Lung (tissue), 11 donors: ENCODE measurements at regions not wholly inside any gene's neighbourhood (a gene's known extent, or its start where the extent isn't known, plus 50 kb on each side); places are given as distances from the start of the nearest gene placed in this dataset.

Source experiments
- ATAC-seq: fragments of 200-7000 bp; cut with Tn5 transposase; one replicate; pipeline ENCODE4 v1.9.1; 2020; ENCODE audit warnings: moderate number of reproducible peaks; ENCODE audit not compliant: insufficient read depth, low FRiP score
- DNase-seq, 3 donors: peaks; one replicate each; pipeline ENCODE4 v3.0.0-alpha.2; 2013 to 2017
- H3K27ac ChIP-seq, 2 donors: one replicate each; pipeline ENCODE4 v1.5.1; 2013; ENCODE audit warnings: mild to moderate bottlenecking in 2 of 2, moderate library complexity in 2 of 2, control low read depth in 1 of 2, inconsistent platforms in 1 of 2, low read depth in 1 of 2, low read length in 1 of 2
- H3K27me3 ChIP-seq, 3 donors: one replicate each; pipeline ENCODE4 v1.5.1; 2013; ENCODE audit warnings: low read length in 2 of 3; ENCODE audit not compliant: control insufficient read depth in 3 of 3, insufficient read depth in 3 of 3
- H3K36me3 ChIP-seq, 4 donors: one replicate each; pipeline ENCODE4 v1.5.1; 2013; ENCODE audit warnings: low read length in 4 of 4, mild to moderate bottlenecking in 1 of 4, moderate library complexity in 1 of 4; ENCODE audit not compliant: control insufficient read depth in 4 of 4, insufficient read depth in 4 of 4
- H3K4me1 ChIP-seq, 5 donors: one replicate each; pipeline ENCODE4 v1.5.1; 2013; ENCODE audit warnings: low read length in 5 of 5, mild to moderate bottlenecking in 2 of 5, moderate library complexity in 1 of 5; ENCODE audit not compliant: control insufficient read depth in 5 of 5, insufficient read depth in 5 of 5
- H3K4me3 ChIP-seq: one replicate; pipeline ENCODE4 v1.5.1; 2013; ENCODE audit warnings: mild to moderate bottlenecking, control low read depth, moderate library complexity
- H3K9ac ChIP-seq, 2 donors: one replicate each; pipeline ENCODE4 v1.5.1; 2013; ENCODE audit warnings: low read length in 2 of 2, control low read depth in 1 of 2; ENCODE audit not compliant: insufficient read depth in 1 of 2
- H3K9me3 ChIP-seq, 4 donors: one replicate each; pipeline ENCODE4 v1.5.1; 2013; ENCODE audit warnings: low read length in 3 of 4, mild to moderate bottlenecking in 1 of 4, moderate library complexity in 1 of 4; ENCODE audit not compliant: control insufficient read depth in 4 of 4, insufficient read depth in 3 of 4
- CTCF ChIP-seq: IDR thresholded peaks from 2 replicates; pipeline ENCODE4 v1.5.1; 2012; ENCODE audit warnings: mild to moderate bottlenecking; ENCODE audit errors: control extremely low read depth, extremely low read depth
- WGBS, 2 donors: extraction: QIAGEN DNeasy Blood & Tissue Kit; methylation state at CpG; one replicate each; pipeline ENCODE4 v1.1.7; 2013; 5-methylcytosine and 5-hydroxymethylcytosine counted together
- donor health status: control.
- donor health status: control.
- donor health status: Bipolar disorder and iron deficiency.
- donor health status: healthy.
- donor health status: DM: yes; HTN: yes; CAD: no.

GRCh38 chr10:81520688-81521087 is 354.3 kb upstream of the NRG3 start:
- Histone ChIP-seq H3K27me3 (no peaks in the 10 kb centered on the region), H3K27ac (no peak overlapping the region), H3K9ac (no peak overlapping the region), H3K36me3 (no peaks in the 10 kb centered on the region), H3K9me3 (no peaks in the 10 kb centered on the region), H3K4me3 (no peak overlapping the region), H3K4me1 (no peaks in the 10 kb centered on the region)
- WGBS, 2 donors, result 60 to 80% methylated on average over 1 of the region's 1 CpG
- DNase-seq (no peak), ATAC-seq (no peak)
- TF ChIP-seq CTCF, result no peak

- H3K4me1 ChIP-seq, result no peaks in the 10 kb centered on the region
- WGBS, 2 donors, result 41 to 69% methylated on average over 2 of the region's 2 CpGs
- no peaks in the 10 kb centered on the region for H3K9me3 ChIP-seq
- H3K27me3 ChIP-seq, result no peaks in the 10 kb centered on the region
- no peak for TF ChIP-seq CTCF
- H3K4me3 ChIP-seq, result no peak overlapping the region
- no peaks in the 10 kb centered on the region for H3K36me3 ChIP-seq
- H3K27ac ChIP-seq, result no peak overlapping the region
- no peak for DNase-seq
- ATAC-seq, result no peak
- no peak overlapping the region for H3K9ac ChIP-seq
Observed at GRCh38 chr10:81524467-81524866, 350.5 kb upstream of the NRG3 start.

GRCh38 chr10:81532403-81532802 is 342.6 kb upstream of the NRG3 start:
- Histone ChIP-seq H3K27me3 (no peaks in the 10 kb centered on the region), H3K4me3 (no peak overlapping the region), H3K36me3 (no peaks in the 10 kb centered on the region), H3K27ac (no peak overlapping the region), H3K4me1 (no peaks in the 10 kb centered on the region), H3K9ac (no peak overlapping the region), H3K9me3 (no peaks in the 10 kb centered on the region)
- no peak for TF ChIP-seq CTCF
- 86 to 88% methylated on average over 6 of the region's 6 CpGs for WGBS, 2 donors
- no peak for DNase-seq
- ATAC-seq, result no peak

GRCh38 chr10:81534991-81535390 is 340.0 kb upstream of the NRG3 start:
- Histone ChIP-seq H3K27ac (no peak overlapping the region), H3K36me3 (no peaks in the 10 kb centered on the region), H3K27me3 (no peaks in the 10 kb centered on the region), H3K9ac (no peak overlapping the region), H3K4me1 (no peaks in the 10 kb centered on the region), H3K4me3 (no peak overlapping the region), H3K9me3 (no peaks in the 10 kb centered on the region)
- TF ChIP-seq CTCF, result no peak
- peak in 1 of 3 donors; percentile 2 for DNase-seq
- no peak for ATAC-seq
- 68 to 84% methylated on average over 2 of the region's 2 CpGs for WGBS, 2 donors
